Uterus (tissue), 3 donors: ENCODE measurements at regions not wholly inside any gene's neighbourhood (a gene's known extent, or its start where the extent isn't known, plus 50 kb on each side); places are given as distances from the start of the nearest gene placed in this dataset.
"Not testable (repeated sequence)": the region's sequence is repeated elsewhere in the genome, so short reads cannot be mapped to it uniquely, and the experiment has no call there.

Experiments used
- DNase-seq, 2 donors: peaks; one replicate each; pipeline ENCODE4 v3.0.0-alpha.2; 2019 to 2020
- H3K27ac ChIP-seq, 2 donors: fragments of 200-600 bp; sonication (generic); 1 replicate in 1 of 2; 2 replicates in 1 of 2; pipeline ENCODE4 v1.5.1; 2016 to 2018
- H3K27me3 ChIP-seq, 2 donors: fragments of 200-600 bp; sonication (generic); one replicate each; pipeline ENCODE4 v1.5.1; 2018 to 2019; ENCODE audit warnings: control low read depth in 1 of 2
- H3K36me3 ChIP-seq, 2 donors: fragments of 200-600 bp; sonication (generic); one replicate each; pipeline ENCODE4 v1.5.1; 2019; ENCODE audit warnings: control low read depth in 1 of 2
- H3K4me1 ChIP-seq, 2 donors: fragments of 200-600 bp; sonication (generic); one replicate each; pipeline ENCODE4 v1.5.1; 2018 to 2019; ENCODE audit warnings: control low read depth in 1 of 2
- H3K4me3 ChIP-seq, 2 donors: fragments of 200-600 bp; sonication (generic); 1 replicate in 1 of 2; 2 replicates in 1 of 2; pipeline ENCODE4 v1.5.1; 2018 to 2019; ENCODE audit warnings: mild to moderate bottlenecking in 1 of 2
- H3K9me3 ChIP-seq, 2 donors: fragments of 200-600 bp; sonication (generic); one replicate each; pipeline ENCODE4 v1.5.1; 2019; ENCODE audit warnings: control low read depth in 1 of 2
- POLR2A ChIP-seq, 2 donors: fragments of 450-650 bp; IDR thresholded peaks; one replicate each; pipeline ENCODE4 v1.6.1; 2016; ENCODE audit warnings: antibody characterized with exemption in 2 of 2, mild to moderate bottlenecking in 1 of 2, moderate library complexity in 1 of 2
- intact Hi-C: fragments of 100-400 bp; cut with DNase I; formaldehyde crosslinking; loops from one replicate; pipeline ENCODE4 v1.15.1; 2023; ENCODE audit warnings: low total_unique reads
- TF ChIP-seq, protein P1 (sequence below), 4 experiments: fragments of 200-600 bp in 2 of 4; fragments of 450-650 bp in 2 of 4; sonication (generic) in 2 of 4; IDR thresholded peaks; one replicate each; pipeline ENCODE4 v1.5.1; 2016 to 2019; ENCODE audit warnings: antibody characterized with exemption in 4 of 4, mild to moderate bottlenecking in 2 of 4, moderate library complexity in 1 of 4
- donor health status: DM: yes; HTN: yes; CAD: no.

DNA sequence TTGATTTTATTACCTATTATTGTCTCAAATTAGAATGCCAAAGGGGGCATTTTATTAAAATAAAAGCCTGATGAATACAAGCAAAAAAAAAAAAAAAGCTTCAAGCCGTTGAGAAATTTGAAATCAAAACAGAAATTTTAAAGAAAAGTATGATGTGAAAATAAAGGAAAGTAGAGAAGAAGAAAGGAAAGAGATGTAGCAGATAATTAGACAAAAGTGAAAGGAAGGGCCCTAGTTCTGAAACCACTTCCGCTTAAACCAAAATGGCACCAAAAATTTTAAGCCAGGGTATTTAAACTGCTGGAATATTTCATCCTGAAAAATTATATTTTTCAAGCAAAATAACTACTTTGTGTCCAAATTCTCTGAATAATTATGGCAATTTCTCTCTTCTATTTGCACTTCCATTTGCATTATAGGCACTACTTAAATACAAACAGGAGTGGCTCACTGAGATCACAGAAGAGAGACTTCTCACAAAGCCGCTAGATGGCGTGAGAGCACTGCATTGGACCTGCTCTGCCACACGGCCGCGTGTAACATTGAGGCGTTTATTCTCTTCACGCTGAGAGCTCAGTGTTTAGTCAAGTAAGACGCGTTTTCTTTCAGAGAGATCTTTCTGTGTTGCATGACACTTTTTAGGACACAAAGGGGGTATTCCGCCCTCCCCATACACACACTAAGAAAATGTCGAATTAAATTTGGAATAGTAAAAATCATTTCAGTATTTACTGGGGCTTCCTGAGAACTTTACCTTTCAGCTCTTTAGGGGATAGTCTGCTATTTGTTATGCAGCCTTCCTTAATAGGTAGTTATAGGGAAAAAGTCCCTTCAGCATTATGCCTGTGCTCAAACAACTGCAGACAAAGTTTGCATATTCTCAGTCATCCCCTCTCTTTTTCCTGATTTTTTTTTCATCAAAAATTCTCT is 368.4 kb upstream of the CCNH start:
- TF ChIP-seq POLR2A (IDR thresholded peaks at IDR 0.05), result no peak
- TF ChIP-seq, protein P1, sequence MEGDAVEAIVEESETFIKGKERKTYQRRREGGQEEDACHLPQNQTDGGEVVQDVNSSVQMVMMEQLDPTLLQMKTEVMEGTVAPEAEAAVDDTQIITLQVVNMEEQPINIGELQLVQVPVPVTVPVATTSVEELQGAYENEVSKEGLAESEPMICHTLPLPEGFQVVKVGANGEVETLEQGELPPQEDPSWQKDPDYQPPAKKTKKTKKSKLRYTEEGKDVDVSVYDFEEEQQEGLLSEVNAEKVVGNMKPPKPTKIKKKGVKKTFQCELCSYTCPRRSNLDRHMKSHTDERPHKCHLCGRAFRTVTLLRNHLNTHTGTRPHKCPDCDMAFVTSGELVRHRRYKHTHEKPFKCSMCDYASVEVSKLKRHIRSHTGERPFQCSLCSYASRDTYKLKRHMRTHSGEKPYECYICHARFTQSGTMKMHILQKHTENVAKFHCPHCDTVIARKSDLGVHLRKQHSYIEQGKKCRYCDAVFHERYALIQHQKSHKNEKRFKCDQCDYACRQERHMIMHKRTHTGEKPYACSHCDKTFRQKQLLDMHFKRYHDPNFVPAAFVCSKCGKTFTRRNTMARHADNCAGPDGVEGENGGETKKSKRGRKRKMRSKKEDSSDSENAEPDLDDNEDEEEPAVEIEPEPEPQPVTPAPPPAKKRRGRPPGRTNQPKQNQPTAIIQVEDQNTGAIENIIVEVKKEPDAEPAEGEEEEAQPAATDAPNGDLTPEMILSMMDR (IDR thresholded peaks at IDR 0.05), result peak; percentile 84 to 89 (median 85)
- Histone ChIP-seq H3K27me3 (peaks cover 0 to 23% of the 10 kb centered on the region in 2 donors), H3K4me3 (no peak overlapping the region), H3K9me3 (no peaks in the 10 kb centered on the region), H3K27ac (no peak overlapping the region), H3K36me3 (no peaks in the 10 kb centered on the region), H3K4me1 (no peaks in the 10 kb centered on the region)
- DNase-seq, result peak; percentile 66 to 67
- intact Hi-C loops, result loop anchor here (5.0 kb wide), 1 partner anchor 911 kb away; no protein-coding TSS in a partner anchor

DNA sequence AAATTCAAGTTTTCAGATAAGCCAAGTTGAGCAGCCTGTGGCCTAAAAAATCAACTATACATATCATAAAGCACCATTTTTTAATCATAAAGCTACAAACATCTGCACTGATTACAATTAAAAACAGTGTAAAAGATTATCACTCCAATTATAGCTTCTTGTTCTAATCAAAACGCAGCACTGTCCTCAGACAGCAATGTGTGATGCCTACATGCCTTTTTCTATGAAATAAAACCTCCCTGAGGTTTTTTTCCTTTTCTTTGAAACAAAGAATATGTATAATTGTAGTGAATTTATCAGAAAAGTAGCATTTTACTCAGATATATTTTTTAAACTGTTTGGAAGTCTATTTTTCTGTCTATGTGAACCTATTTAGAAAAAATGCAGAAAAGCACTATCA is 366.1 kb upstream of the CCNH start:
- no peak for TF ChIP-seq POLR2A (IDR thresholded peaks at IDR 0.05)
- TF ChIP-seq, protein P1 (IDR thresholded peaks at IDR 0.05), result no peak
- intact Hi-C loops, result no loop called here
- no peak for DNase-seq
- no peaks in the 10 kb centered on the region for H3K9me3 ChIP-seq
- no peaks in the 10 kb centered on the region for H3K36me3 ChIP-seq
- no peaks in the 10 kb centered on the region for H3K4me1 ChIP-seq
- H3K4me3 ChIP-seq, result no peak overlapping the region
- peaks cover 0 to 17% of the 10 kb centered on the region in 2 donors for H3K27me3 ChIP-seq
- no peak overlapping the region for H3K27ac ChIP-seq

DNA sequence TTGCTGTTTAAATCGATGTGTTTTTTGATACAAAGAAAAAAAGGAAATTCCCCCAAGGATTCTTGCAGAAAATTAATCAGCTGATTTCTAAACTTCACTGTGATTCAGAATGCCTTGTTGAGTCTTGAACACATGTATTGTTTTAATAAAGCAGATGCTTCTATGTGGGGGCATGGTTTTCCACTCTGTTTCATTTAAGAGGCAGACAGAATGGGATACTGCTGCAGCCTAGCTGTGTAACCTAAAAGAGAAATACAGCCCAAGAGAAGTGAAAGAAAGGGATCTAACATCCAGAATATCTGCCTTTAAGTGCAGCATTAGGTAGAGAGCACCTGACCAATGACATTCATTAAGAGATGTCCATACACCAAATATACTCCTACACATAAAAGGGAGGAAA is 365.1 kb upstream of the CCNH start:
- Histone ChIP-seq H3K9me3 (no peaks in the 10 kb centered on the region), H3K27me3 (peaks cover 0 to 11% of the 10 kb centered on the region in 2 donors), H3K4me1 (no peaks in the 10 kb centered on the region), H3K4me3 (no peak overlapping the region), H3K27ac (no peak overlapping the region), H3K36me3 (no peaks in the 10 kb centered on the region)
- TF ChIP-seq, protein P1 (IDR thresholded peaks at IDR 0.05), result no peak
- no peak for TF ChIP-seq POLR2A (IDR thresholded peaks at IDR 0.05)
- DNase-seq, result no peak
- intact Hi-C loops, result no loop called here

DNA sequence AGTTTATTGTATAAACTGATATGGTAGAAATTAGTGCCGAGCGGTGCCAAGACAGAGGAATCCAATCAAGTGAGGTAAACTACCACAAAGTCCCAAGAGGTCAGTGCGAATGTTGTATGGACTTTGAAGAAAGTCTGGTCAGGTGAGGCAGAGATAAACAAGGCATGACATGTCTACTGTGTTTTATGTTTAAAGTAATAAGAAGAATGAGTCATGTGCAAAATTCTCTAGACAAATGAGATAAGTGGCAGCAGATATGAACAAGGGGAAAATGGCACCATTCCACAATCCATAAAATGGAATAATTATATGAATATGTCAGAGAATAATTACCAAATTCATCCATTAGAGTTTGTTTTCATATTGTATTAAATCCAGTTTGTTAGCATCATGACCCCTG is 364.1 kb upstream of the CCNH start:
- Histone ChIP-seq H3K4me3 (no peak overlapping the region), H3K4me1 (no peaks in the 10 kb centered on the region), H3K27ac (no peak overlapping the region), H3K27me3 (peaks cover 0 to 3% of the 10 kb centered on the region in 2 donors), H3K9me3 (no peaks in the 10 kb centered on the region), H3K36me3 (no peaks in the 10 kb centered on the region)
- DNase-seq, result no peak
- intact Hi-C loops, result no loop called here
- TF ChIP-seq POLR2A (IDR thresholded peaks at IDR 0.05), result no peak
- TF ChIP-seq, protein P1 (IDR thresholded peaks at IDR 0.05), result no peak

DNA sequence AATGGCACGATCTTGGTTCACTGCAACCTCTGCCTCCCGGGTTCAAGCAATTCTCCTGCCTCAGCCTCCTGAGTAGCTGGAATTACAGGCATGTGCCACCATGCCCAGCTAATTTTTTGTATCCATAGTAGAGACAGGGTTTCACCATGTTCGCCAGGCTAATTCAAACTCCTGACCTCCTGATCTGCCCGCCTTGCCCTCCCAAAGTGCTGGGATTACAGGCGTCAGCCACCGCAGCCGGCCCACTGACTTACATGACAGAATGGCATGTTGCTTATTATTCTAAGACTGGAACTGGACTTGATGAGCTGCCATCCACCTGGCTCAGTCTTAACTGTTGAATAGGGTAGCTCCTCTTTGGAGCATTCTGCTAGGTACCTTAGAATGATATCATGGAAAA is 363.6 kb upstream of the CCNH start:
- H3K36me3 ChIP-seq, intact Hi-C loops: not testable (repeated sequence)

More for the DNA sequence above, 363.6 kb upstream of the CCNH start:
- not testable (repeated sequence) for DNase-seq, H3K4me1 ChIP-seq, H3K4me3 ChIP-seq, H3K27ac ChIP-seq, H3K27me3 ChIP-seq, H3K9me3 ChIP-seq
